Mesothelial cell of epicardium (in vitro differentiated cells): ENCODE measurements at regions not wholly inside any gene's neighbourhood (a gene's known extent, or its start where the extent isn't known, plus 50 kb on each side); places are given as distances from the start of the nearest gene placed in this dataset.

Experiments used
- DNase-seq, 2 experiments: peaks; one replicate each; pipeline ENCODE4 v3.0.0; 2021; ENCODE audit warnings: low spot score in 2 of 2; ENCODE audit not compliant: unreplicated experiment in 2 of 2
- H3K27ac Mint-ChIP-seq: 2 replicates; pipeline ENCODE4 v1.8.0; 2021; ENCODE audit warnings: mixed read lengths
- H3K27me3 Mint-ChIP-seq: 2 replicates; pipeline ENCODE4 v1.8.0; 2021; ENCODE audit warnings: low read depth, mixed read lengths
- H3K36me3 Mint-ChIP-seq: 2 replicates; pipeline ENCODE4 v1.8.0; 2021; ENCODE audit warnings: mixed read lengths
- H3K4me1 Mint-ChIP-seq: 2 replicates; pipeline ENCODE4 v1.8.0; 2021; ENCODE audit warnings: mixed read lengths
- H3K4me3 Mint-ChIP-seq: 2 replicates; pipeline ENCODE4 v1.8.0; 2021; ENCODE audit warnings: mild to moderate bottlenecking, moderate library complexity, mixed read lengths
- H3K9me3 Mint-ChIP-seq: 2 replicates; pipeline ENCODE4 v1.8.0; 2021; ENCODE audit warnings: mixed read lengths
- CTCF ChIP-seq: fragments of 200-600 bp; sonication (generic); IDR thresholded peaks from one replicate; pipeline ENCODE4 v1.5.0; 2021; ENCODE audit warnings: antibody characterized with exemption; ENCODE audit not compliant: unreplicated experiment

DNA sequence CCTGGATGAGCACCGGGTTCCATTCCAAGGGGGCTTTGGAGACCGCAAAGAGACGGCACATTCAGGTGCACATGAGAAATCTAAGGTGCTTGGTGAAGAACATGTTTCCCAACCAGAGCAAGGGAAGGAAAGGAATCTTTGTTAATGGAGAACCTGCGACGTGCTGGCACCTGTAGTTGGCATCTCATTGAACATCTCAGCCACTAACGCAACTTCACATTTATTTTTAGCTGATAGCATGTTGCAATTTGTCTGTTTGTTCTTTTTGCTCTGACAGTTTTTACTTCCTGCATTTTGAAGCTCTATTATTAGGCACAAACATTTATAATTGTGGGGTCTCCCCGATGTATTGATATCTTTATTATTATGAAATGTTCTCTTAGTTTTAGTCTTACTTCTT is 316.7 kb downstream of the TCERG1L start:
- H3K36me3 Mint-ChIP-seq, result no peaks in the 10 kb centered on the region
- no peak overlapping the region for H3K27ac Mint-ChIP-seq
- no peak overlapping the region for H3K4me3 Mint-ChIP-seq
- peaks cover 15% of the 10 kb centered on the region for H3K27me3 Mint-ChIP-seq
- H3K4me1 Mint-ChIP-seq, result no peaks in the 10 kb centered on the region
- TF ChIP-seq CTCF, result no peak
- H3K9me3 Mint-ChIP-seq, result peaks cover 13% of the 10 kb centered on the region
- DNase-seq, result no peak

DNA sequence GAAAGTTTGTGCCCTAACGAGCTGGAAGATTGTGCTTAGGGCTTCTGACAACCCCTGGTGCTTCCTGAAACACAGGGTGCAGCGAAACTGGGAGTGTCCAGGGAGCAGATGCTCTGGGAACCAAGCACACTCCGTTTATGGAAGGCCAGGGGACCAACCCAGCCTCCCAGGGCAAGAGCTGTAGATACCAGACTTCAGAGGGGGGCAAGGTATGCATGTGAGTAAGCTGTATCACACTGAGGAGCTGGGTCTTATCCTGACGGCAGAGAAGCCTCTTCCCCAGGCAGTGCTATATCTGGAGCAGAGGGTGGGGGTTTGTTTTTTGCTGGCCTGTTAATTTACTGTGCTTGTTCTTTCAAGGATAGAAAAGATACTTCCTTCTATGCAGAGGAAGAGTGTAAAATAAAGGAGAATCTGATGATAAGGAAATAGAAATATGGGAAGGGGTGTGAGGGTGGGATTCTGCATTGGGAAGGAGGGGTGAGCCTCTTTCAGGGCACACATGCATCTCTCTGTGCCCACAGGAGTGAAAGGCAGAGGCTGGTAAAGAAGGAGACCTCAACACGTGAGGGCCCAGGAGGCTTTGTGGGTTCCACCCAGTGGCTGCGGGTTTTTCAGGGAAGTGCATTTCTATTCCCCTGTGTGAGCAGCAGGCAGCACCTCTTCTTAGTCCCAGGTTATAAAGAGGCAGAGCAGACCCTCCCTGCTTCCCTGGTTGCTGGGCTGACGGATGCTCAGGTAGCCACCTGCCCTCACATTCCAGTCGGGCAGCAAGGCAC is 314.1 kb downstream of the TCERG1L start:
- DNase-seq, result no peak
- TF ChIP-seq CTCF, result no peak
- Mint-ChIP-seq H3K36me3 (no peaks in the 10 kb centered on the region), H3K9me3 (peaks cover 13% of the 10 kb centered on the region), H3K27me3 (peaks cover 28% of the 10 kb centered on the region), H3K4me1 (peaks cover 5% of the 10 kb centered on the region), H3K27ac (no peak overlapping the region), H3K4me3 (no peak overlapping the region)

DNA sequence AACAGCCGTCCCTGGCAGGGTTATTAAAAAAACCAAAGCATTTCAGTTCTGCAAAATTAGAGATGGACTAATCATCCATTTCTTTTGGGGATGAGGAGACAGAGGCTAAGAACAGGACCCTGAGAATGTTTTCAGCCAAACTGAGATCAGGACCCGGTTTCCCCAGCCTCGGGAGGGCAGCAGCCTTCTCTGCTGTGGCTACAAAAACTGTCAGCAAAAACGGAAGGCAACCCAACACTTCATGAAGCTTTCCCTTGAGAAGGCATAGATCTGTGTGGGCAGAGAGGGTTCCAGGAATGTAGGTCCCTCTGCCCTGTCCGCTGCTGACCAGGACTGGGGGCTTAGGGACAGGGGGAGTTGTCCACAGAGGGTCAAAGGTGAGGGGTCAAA is 313.5 kb downstream of the TCERG1L start:
- no peak overlapping the region for H3K4me3 Mint-ChIP-seq
- no peaks in the 10 kb centered on the region for H3K36me3 Mint-ChIP-seq
- H3K27ac Mint-ChIP-seq, result no peak overlapping the region
- peaks cover 7% of the 10 kb centered on the region for H3K4me1 Mint-ChIP-seq
- peaks cover 28% of the 10 kb centered on the region for H3K27me3 Mint-ChIP-seq
- DNase-seq, result no peak
- no peak for TF ChIP-seq CTCF
- H3K9me3 Mint-ChIP-seq, result peaks cover 13% of the 10 kb centered on the region

GRCh38 chr10:130998642-130999041 is 312.9 kb downstream of the TCERG1L start:
- Mint-ChIP-seq H3K4me1 (peaks cover 7% of the 10 kb centered on the region), H3K36me3 (no peaks in the 10 kb centered on the region), H3K27me3 (peaks cover 28% of the 10 kb centered on the region), H3K27ac (no peak overlapping the region), H3K4me3 (no peak overlapping the region), H3K9me3 (peaks cover 13% of the 10 kb centered on the region)
- TF ChIP-seq CTCF, result no peak
- DNase-seq, result no peak

DNA sequence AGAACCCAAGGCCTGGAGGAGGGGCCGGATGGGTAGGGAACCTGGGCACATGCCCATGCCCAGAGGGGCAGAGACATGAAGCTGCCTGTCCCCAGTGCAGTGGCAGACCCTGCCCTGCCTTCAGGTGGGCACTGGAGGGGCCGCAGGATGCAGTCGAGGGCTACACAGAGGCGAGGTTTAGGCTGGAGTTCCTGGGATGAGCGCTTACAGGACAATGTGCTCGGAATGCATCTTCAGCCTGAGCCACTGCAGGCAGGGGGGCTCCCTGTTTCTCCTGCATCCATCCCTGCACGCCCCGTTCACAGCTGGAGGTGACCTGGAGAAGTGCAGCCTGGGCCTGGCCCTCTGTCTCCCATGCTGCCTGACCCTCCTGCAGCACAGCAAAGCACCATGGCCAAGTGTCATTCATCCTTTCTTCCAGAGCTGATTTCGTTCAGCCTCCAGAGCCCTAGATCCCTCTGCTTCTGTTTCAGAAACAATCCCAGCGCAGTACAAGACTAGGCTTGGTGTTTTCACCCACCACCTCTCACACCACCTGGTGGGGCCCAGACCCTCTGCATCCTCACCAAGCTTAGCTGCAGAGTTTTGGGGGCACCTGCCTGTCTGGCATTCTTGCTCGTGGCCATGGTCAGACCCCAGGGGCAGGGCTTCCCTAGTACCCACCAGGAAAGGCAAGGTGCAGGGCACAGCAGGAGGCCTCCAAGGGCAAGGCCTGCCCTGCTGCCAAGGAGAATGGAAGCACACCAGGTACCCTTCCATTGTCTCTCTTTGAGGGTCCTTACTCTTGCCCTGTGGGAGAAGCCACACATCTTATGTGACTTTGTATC is 311.9 kb downstream of the TCERG1L start:
- Mint-ChIP-seq H3K9me3 (peaks cover 13% of the 10 kb centered on the region), H3K4me1 (peaks cover 7% of the 10 kb centered on the region), H3K36me3 (no peaks in the 10 kb centered on the region), H3K27me3 (peaks cover 30% of the 10 kb centered on the region), H3K27ac (no peak overlapping the region), H3K4me3 (no peak overlapping the region)
- TF ChIP-seq CTCF, result no peak
- no peak for DNase-seq
